HG03571 (cell line): ENCODE measurements at regions not wholly inside any gene's neighbourhood (a gene's known extent, or its start where the extent isn't known, plus 50 kb on each side); places are given as distances from the start of the nearest gene placed in this dataset.

Source experiments
- ATAC-seq: cut with Tn5 transposase; IDR thresholded peaks from one replicate; pipeline ENCODE4 v1.9.1; 2021; ENCODE audit not compliant: unreplicated experiment

DNA sequence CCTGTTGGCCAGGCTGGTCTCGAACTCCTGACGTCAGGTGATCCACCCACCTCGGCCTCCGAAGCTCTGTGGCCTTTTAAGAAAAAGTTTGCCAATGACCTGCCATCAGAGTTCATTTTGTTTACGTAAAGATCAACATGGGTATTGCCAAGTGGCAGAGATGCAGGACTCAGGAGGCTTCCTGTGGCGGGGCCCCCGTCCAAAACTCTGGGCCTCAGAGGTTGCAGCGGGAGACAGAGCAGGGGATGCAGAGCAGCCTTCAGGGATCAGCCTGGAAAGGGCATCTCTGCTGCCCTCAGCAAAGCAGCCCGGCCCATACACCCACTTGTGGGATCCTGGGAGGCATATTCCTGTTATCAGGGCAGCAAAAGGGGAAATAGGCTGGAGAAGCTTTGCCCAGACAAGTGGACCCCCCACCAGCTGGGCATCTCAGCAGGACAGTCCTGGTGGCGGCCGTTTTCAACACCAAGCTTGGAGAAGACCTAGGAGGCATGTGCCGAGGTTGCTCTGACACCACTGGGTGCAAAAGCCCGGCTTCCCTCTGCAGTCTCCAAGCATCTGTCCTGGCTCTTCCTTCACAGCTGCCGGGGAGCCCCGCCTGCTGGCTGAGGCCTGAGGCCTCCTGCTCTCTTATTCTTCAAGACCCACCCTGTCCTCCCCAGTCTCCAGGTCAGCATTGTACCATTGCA lies 1152.4 kb downstream of the BRD1 start:
- ATAC-seq = no peak

GRCh38 chr22:48673806-48674500 lies 1153.7 kb downstream of the BRD1 start:
- ATAC-seq = no peak

- ATAC-seq = no peak
Observed at GRCh38 chr22:48672387-48672786, 1155.3 kb downstream of the BRD1 start.

DNA sequence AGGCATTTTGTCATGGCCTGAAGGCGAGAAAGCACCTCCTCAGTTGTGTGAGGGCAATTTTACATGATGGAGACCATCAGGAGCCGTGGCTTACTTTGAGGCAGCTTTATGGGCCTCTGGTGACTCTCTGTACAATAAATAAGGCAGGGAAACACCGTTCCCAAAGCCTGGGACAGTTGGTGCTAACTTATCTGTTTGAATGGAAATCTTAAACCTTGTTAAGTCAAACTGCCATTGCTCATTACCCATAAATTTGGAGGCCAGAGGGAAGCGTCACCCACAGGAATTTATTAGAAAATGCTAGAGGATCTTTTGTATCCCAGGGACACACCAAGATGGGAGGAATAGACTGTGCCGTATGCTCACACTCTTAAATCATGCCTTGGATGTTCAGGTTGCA lies 1156.9 kb downstream of the BRD1 start:
- no peak for ATAC-seq

DNA sequence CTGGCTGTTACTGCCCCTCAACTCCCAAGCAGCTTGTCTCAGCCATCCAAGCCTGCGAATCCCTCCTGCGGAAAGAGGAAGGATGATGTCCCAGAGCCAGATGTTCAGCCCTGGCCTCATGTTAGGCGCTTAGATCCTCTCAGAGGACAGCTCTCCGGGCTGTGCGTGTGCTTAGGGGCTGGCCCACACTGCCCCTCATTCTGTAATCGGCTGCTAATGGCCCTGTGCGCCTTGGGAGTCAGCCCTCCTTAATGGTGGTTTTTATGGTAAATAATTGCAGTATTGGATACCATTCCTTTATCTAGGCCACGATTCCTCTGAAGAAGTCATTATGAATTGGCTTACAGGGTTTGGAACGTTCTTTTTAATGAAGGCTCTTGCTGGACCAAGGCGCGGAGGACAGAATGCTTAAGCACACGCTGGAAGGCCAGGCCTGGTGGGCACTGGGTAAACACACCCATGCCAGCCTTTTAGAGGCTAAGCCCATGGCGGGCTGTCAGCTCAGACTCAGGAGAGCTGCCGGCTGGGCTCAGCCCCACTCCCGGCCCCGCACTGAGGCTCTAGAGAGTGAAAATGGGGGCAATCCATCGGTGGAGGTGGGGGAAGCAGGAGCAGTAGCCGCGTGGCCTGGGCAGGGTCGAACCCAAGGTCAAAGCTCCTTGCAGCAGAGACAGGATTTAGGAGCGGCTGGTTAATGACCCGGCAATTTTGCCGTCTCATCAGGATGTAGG lies 1157.5 kb downstream of the BRD1 start:
- no peak for ATAC-seq

DNA sequence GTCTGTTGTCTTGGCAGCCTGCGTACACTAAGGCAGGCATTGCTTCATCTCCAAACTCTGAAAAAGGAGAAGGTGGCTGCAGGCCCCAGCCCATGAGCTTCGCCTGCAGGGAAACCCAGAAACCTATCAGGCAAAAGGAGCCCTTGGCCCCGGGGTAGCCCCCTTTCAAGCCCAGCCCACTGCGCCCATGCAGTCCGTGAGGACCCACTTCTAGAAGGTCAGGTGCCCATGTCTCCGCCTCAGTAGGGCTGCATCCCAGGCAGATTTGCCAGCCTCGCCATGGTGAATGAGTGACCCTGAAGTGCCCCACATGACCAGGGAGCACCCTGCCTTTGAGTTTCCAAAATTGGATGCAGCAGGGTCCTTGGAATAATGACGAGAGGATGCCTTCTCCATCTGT lies 1158.4 kb downstream of the BRD1 start:
- no peak for ATAC-seq

DNA sequence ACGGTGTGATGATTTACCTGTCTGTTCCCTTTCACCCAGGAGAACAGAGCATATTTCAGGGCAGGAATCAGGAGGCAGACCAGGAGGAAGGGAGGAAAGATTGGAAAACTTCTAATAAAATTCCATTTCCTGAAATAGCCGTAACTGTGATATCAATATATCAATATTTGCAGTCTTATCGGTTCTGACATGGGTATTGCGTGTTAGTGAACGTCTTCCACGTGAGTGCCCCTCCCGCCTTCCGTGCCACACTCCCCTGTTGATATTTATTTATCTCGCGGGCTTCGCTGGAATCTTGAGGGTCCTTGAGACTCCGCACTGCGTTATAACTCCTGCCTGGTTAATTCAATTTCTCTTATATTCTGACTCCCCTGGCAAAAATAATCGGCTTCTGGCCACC lies 1160.4 kb downstream of the BRD1 start:
- ATAC-seq = no peak

- ATAC-seq = no peak
Observed at GRCh38 chr22:48666620-48667019, 1161.1 kb downstream of the BRD1 start.

DNA sequence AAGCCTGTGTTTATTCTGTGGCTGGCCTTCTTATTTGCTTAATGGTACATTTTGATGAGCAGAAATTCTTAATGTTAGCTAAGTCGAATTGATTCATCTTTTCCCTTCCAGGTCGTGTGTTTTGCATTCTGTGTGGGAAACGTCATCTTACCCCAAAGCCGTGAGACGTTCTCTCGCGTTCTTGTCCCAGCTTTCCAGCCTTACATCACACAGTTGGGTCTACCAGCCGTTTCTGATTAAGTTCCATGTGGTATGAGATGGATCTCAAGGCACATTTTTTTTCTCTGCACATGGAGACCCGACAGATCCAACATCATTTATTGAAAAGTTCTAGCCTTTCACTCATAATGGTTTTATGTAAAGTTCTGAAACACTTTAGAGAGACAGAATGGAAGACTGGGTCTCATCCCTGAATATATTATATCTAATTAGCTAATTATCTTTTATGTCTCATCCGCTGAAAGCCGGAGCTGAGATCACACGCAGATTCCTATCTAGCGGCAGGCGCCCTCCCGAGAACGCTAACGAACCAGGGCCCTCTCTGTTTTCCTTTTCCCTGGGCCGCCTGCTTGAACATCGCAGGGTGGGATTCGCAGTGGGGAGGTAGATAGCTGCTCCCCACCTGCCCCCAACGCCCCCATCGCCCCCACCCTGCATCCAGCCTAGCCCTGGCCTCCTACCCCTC lies 1162.2 kb downstream of the BRD1 start:
- ATAC-seq = no peak

DNA sequence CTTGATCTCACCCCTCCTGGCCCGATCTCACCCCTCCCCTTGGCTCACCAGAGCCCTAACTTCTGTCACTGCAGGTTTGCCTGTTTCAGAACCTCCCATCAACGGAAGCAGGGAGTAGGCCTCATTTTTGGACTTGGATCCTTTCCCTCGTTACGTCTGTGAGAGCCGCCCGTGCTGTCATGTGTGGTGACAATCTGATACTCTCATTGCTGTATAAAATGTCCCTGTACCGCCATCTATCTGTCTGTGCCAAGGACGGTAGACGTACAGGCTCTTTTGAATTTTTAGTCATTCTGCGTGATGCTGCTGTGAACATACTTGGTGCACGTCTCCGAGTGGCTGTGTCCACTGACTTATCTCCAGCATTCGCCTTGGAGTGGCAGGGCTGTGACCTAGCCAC lies 1163.1 kb downstream of the BRD1 start:
- ATAC-seq = no peak

GRCh38 chr22:48663297-48663696 lies 1164.4 kb downstream of the BRD1 start:
- ATAC-seq = no peak

GRCh38 chr22:48662476-48663135 lies 1165.1 kb downstream of the BRD1 start:
- ATAC-seq = no peak

GRCh38 chr22:48661984-48662383 lies 1165.7 kb downstream of the BRD1 start:
- no peak for ATAC-seq

- ATAC-seq = no peak
Observed at GRCh38 chr22:48660790-48661740, 1166.6 kb downstream of the BRD1 start.

DNA sequence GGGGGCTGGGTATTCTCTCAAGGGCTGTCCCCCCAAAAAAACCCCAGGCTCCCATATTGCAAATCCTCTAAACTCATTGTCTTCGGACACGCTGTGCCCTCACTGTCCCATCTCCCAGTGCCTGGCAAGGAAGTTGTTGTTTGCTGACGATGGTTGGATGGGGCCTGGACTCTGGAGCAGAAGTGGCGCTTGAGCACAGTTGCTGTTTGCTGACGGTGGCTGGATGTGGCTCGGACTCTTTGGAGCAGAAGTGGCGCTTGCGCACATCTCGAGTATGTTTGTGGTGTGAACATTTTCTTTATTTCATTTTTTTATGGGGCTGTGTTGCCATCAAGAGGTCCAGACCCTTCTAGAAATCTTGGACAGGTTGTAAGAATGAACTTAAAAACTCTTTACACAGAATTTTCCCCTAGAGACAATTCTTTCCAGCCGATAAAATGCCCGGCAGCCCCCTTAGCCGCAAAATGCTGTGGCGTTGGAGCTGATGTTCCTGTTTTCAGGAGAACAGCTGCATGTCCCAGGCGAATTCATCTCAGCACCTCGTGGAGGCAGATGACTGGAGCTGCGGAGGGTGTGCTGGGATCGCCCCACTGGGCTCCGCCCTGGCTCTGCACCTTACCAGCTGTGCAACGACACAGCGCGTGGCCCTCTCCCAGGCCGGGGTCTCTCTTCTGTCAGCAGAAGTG lies 1167.4 kb downstream of the BRD1 start:
- no peak for ATAC-seq

DNA sequence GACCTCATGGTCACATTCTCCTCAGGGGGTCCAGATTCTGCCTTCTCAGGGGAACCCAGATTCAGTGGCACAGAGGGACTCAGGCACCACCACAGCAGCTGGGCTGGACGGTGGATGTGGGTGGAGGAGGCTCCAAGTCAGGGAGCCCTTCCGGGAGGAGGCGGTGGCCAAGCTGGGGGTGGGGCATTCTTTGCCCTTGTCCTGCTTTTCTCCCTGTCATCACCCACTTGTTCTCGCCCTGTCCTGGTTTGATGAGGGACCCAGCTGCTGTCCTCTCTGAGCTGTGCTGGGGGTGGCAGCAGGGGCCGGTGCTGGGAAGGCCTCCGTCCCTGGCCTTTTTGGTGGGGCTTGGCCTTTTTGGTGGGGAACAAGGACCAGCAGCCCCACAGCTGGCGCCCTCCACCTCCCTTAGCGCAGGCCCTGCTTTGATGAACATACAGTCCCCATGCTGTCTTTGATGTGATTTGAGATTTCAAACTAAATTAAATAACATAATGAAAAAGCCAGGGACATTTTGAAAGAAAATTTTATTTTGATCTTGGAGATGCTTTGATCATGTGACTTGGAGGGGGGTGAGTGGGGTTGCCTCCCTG lies 1168.2 kb downstream of the BRD1 start:
- no peak for ATAC-seq

- no peak for ATAC-seq
Observed at GRCh38 chr22:48658871-48659270, 1168.8 kb downstream of the BRD1 start.

GRCh38 chr22:48658246-48658645 lies 1169.4 kb downstream of the BRD1 start:
- ATAC-seq = no peak

DNA sequence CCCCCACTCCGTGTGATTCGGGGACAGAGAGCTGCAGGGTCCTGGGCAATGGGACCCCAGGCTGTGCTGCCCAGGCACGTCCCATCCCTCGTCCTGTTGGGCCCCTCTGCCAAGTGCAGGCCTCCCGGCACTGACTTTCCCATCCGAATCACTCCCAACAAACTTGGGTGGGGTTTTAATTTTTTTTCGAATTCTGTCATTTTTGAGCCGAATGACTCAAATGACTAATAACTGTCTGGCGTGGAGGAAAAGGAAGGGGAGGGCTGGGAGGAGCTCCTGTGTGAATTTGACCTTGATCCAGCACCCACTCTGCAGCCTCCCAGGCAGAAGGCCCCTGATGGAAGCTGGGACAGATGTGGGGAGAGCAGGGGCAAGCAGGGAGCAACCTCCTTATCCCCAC lies 1173.2 kb downstream of the BRD1 start:
- ATAC-seq = no peak
